ENCODE measurements at regions not wholly inside any gene's neighbourhood (a gene's known extent, or its start where the extent isn't known, plus 50 kb on each side); places are given as distances from the start of the nearest gene placed in this dataset.

DNA sequence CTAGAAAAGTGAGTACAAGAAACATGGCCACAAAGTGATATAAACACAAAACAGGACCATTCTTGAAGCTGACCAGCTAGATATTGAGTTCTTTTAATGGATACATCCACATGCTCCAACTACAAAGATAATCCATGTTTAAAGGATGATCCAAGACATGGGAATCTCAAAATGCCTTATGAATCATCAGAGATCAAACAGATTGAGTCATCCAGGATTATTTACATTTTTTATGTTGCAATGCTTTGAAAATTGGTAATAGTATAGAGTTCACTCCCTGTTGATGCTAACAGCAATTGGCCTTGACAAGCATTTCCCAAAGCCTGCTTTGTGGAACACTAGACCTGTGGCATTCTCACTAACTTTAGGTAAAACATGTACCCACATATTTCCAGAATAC, 293.0 kb upstream of the TBX3 start:
- TF ChIP-seq, protein P1, sequence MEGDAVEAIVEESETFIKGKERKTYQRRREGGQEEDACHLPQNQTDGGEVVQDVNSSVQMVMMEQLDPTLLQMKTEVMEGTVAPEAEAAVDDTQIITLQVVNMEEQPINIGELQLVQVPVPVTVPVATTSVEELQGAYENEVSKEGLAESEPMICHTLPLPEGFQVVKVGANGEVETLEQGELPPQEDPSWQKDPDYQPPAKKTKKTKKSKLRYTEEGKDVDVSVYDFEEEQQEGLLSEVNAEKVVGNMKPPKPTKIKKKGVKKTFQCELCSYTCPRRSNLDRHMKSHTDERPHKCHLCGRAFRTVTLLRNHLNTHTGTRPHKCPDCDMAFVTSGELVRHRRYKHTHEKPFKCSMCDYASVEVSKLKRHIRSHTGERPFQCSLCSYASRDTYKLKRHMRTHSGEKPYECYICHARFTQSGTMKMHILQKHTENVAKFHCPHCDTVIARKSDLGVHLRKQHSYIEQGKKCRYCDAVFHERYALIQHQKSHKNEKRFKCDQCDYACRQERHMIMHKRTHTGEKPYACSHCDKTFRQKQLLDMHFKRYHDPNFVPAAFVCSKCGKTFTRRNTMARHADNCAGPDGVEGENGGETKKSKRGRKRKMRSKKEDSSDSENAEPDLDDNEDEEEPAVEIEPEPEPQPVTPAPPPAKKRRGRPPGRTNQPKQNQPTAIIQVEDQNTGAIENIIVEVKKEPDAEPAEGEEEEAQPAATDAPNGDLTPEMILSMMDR (IDR thresholded peaks at IDR 0.05; ENCODE audit: low read depth, low read length, missing input control) = no peak
- TF ChIP-seq REST (IDR thresholded peaks at IDR 0.05) (no peak), RAD21 (IDR thresholded peaks at IDR 0.05) (no peak), YY1 (IDR thresholded peaks at IDR 0.05) (no peak), FOXA2 (IDR thresholded peaks at IDR 0.05) (no peak), HNF4A (conservative IDR thresholded peaks at IDR 0.05) (no peak), ZBTB33 (IDR thresholded peaks at IDR 0.05) (no peak), RXRA (IDR thresholded peaks at IDR 0.05) (no peak), SP1 (IDR thresholded peaks at IDR 0.05) (no peak), FOXA1 (IDR thresholded peaks at IDR 0.05) (no peak), TAF1 (conservative IDR thresholded peaks at IDR 0.05) (no peak), GABPA (IDR thresholded peaks at IDR 0.05 in 1 of 2, conservative IDR thresholded peaks at IDR 0.05 in 1 of 2) (no peak)
- TF ChIP-seq, protein P2, sequence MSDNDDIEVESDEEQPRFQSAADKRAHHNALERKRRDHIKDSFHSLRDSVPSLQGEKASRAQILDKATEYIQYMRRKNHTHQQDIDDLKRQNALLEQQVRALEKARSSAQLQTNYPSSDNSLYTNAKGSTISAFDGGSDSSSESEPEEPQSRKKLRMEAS (IDR thresholded peaks at IDR 0.05) = no peak

Data from liver (tissue), 3 donors.